Activated B cell treated with CpG ODN at 0.5 μM for 24 hours (primary cell): ENCODE measurements at regions not wholly inside any gene's neighbourhood (a gene's known extent, or its start where the extent isn't known, plus 50 kb on each side); places are given as distances from the start of the nearest gene placed in this dataset.

Experiments used
- ATAC-seq: fragments of 200-7000 bp; cut with Tn5 transposase; one replicate; pipeline ENCODE4 v1.10.0; 2021; ENCODE audit warnings: low read depth, mild to moderate bottlenecking, moderate library complexity
- CTCF ChIA-PET: fragments of 350-600 bp; sonication (Branson Sonifier 250); formaldehyde crosslinking; loops from one replicate; lab custom pipeline; 2021; ENCODE audit warnings: antibody characterized with exemption; lab: Charles Lee
- POLR2A ChIA-PET: fragments of 350-600 bp; sonication (Branson Sonifier 250); formaldehyde crosslinking; loops from one replicate; lab custom pipeline; 2021; ENCODE audit warnings: antibody characterized with exemption; lab: Charles Lee
- DNase-seq: peaks from one replicate; pipeline ENCODE4 v3.0.0; 2022
- H3K27ac Mint-ChIP-seq: one replicate; pipeline ENCODE4 v1.8.0; 2020; ENCODE audit warnings: mixed read lengths
- H3K27me3 Mint-ChIP-seq: one replicate; pipeline ENCODE4 v1.8.0; 2021; ENCODE audit warnings: mixed read lengths
- H3K36me3 Mint-ChIP-seq: one replicate; pipeline ENCODE4 v1.8.0; 2021; ENCODE audit warnings: low read depth, mixed read lengths
- H3K4me1 Mint-ChIP-seq: one replicate; pipeline ENCODE4 v1.8.0; 2021; ENCODE audit warnings: mixed read lengths
- H3K4me3 Mint-ChIP-seq: one replicate; pipeline ENCODE4 v1.8.0; 2020; ENCODE audit warnings: mild to moderate bottlenecking, mixed read lengths
- H3K9me3 Mint-ChIP-seq: one replicate; pipeline ENCODE4 v1.8.0; 2020; ENCODE audit warnings: mixed read lengths
- CTCF ChIP-seq: fragments of 200-600 bp; IDR thresholded peaks from one replicate; pipeline ENCODE4 v1.8.0; 2022; ENCODE audit warnings: antibody characterized with exemption, mild to moderate bottlenecking
- intact Hi-C: fragments of 100-400 bp; cut with micrococcal nuclease; formaldehyde crosslinking; loops from one replicate; pipeline ENCODE4 v1.15.1; 2024

GRCh38 chr9:100686420-100686819 is 108.5 kb downstream of the CAVIN4 start:
- H3K9me3 Mint-ChIP-seq, result no peaks in the 10 kb centered on the region

GRCh38 chr9:100689635-100690034 is 111.8 kb downstream of the CAVIN4 start:
- no peak for ATAC-seq
- H3K36me3 Mint-ChIP-seq, result no peaks in the 10 kb centered on the region
- H3K9me3 Mint-ChIP-seq, result no peaks in the 10 kb centered on the region
- CTCF ChIA-PET, result no interaction called here
- no peaks in the 10 kb centered on the region for H3K4me1 Mint-ChIP-seq
- no peak for TF ChIP-seq CTCF
- no peak overlapping the region for H3K27ac Mint-ChIP-seq
- no peak overlapping the region for H3K4me3 Mint-ChIP-seq
- H3K27me3 Mint-ChIP-seq, result peaks cover 5% of the 10 kb centered on the region
- POLR2A ChIA-PET, result no interaction called here
- no peak for DNase-seq
- intact Hi-C loops, result no loop called here

More at GRCh38 chr9:100686420-100686819, 108.5 kb downstream of the CAVIN4 start:
- Mint-ChIP-seq H3K4me3 (no peak overlapping the region), H3K4me1 (no peaks in the 10 kb centered on the region), H3K36me3 (no peaks in the 10 kb centered on the region), H3K27ac (no peak overlapping the region), H3K27me3 (peaks cover 5% of the 10 kb centered on the region)
- DNase-seq (no peak), ATAC-seq (no peak)
- intact Hi-C loops, result no loop called here
- no peak for TF ChIP-seq CTCF
- ChIA-PET CTCF (no interaction called here), POLR2A (no interaction called here)

- peaks cover 5% of the 10 kb centered on the region for H3K27me3 Mint-ChIP-seq
- intact Hi-C loops, result no loop called here
- H3K27ac Mint-ChIP-seq, result no peak overlapping the region
- no peak for TF ChIP-seq CTCF
- ATAC-seq (no peak), DNase-seq (no peak)
- ChIA-PET CTCF (no interaction called here), POLR2A (no interaction called here)
- no peaks in the 10 kb centered on the region for H3K4me1 Mint-ChIP-seq
- H3K9me3 Mint-ChIP-seq, result no peaks in the 10 kb centered on the region
- H3K4me3 Mint-ChIP-seq, result no peak overlapping the region
- no peaks in the 10 kb centered on the region for H3K36me3 Mint-ChIP-seq
Observed at GRCh38 chr9:100690438-100690837, 112.6 kb downstream of the CAVIN4 start.

GRCh38 chr9:100697339-100697738 is 119.5 kb downstream of the CAVIN4 start:
- no peak overlapping the region for H3K4me3 Mint-ChIP-seq
- no peak for DNase-seq
- ATAC-seq, result no peak
- intact Hi-C loops, result no loop called here
- TF ChIP-seq CTCF, result no peak
- no peaks in the 10 kb centered on the region for H3K36me3 Mint-ChIP-seq
- ChIA-PET POLR2A (no interaction called here), CTCF (no interaction called here)
- no peaks in the 10 kb centered on the region for H3K4me1 Mint-ChIP-seq
- no peaks in the 10 kb centered on the region for H3K9me3 Mint-ChIP-seq
- no peaks in the 10 kb centered on the region for H3K27me3 Mint-ChIP-seq
- H3K27ac Mint-ChIP-seq, result no peak overlapping the region

GRCh38 chr9:100698945-100699344 is 121.1 kb downstream of the CAVIN4 start:
- H3K27ac Mint-ChIP-seq, result no peak overlapping the region
- intact Hi-C loops, result no loop called here
- H3K4me1 Mint-ChIP-seq, result no peaks in the 10 kb centered on the region
- no peak for ATAC-seq
- no peaks in the 10 kb centered on the region for H3K9me3 Mint-ChIP-seq
- no peak for DNase-seq
- no peak for TF ChIP-seq CTCF
- no peak overlapping the region for H3K4me3 Mint-ChIP-seq
- no peaks in the 10 kb centered on the region for H3K27me3 Mint-ChIP-seq
- CTCF ChIA-PET, result no interaction called here
- no peaks in the 10 kb centered on the region for H3K36me3 Mint-ChIP-seq
- POLR2A ChIA-PET, result no interaction called here
